Activated CD8-positive, alpha-beta memory T cell treated with anti-CD3 and anti-CD28 coated beads, Interleukin-2, amount 50 U/mL, for 1 hour (primary cell): ENCODE measurements at regions not wholly inside any gene's neighbourhood (a gene's known extent, or its start where the extent isn't known, plus 50 kb on each side); places are given as distances from the start of the nearest gene placed in this dataset.
"Not testable (repeated sequence)": the region's sequence is repeated elsewhere in the genome, so short reads cannot be mapped to it uniquely, and the experiment has no call there.

Experiments used
- DNase-seq: peaks from one replicate; pipeline ENCODE4 v3.0.0-alpha.2; 2020; ENCODE audit errors: extremely low read depth

DNA sequence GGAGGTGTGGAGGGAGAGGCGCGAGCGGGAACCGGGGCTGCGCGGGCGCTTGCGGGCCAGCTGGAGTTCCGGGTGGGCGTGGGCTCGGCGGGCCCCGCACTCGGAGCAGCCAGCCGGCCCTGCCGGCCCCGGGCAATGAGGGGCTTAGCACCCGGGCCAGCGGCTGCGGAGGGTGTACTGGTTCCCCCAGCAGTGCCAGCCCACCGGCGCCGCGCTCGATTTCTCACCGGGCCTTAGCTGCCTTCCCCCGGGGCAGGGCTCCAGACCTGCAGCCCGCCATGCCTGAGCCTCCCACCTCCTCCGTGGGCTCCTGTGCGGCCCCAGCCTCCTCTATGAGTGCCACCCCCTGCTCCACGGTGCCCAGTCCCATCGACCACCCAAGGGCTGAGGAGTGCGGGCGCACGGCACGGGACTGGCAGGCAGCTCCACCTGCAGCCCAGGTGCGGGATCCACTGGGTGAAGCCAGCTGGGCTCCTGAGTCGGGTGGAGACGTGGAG lies 141.4 kb downstream of the SPRY1 start:
- not testable (repeated sequence) for DNase-seq

DNA sequence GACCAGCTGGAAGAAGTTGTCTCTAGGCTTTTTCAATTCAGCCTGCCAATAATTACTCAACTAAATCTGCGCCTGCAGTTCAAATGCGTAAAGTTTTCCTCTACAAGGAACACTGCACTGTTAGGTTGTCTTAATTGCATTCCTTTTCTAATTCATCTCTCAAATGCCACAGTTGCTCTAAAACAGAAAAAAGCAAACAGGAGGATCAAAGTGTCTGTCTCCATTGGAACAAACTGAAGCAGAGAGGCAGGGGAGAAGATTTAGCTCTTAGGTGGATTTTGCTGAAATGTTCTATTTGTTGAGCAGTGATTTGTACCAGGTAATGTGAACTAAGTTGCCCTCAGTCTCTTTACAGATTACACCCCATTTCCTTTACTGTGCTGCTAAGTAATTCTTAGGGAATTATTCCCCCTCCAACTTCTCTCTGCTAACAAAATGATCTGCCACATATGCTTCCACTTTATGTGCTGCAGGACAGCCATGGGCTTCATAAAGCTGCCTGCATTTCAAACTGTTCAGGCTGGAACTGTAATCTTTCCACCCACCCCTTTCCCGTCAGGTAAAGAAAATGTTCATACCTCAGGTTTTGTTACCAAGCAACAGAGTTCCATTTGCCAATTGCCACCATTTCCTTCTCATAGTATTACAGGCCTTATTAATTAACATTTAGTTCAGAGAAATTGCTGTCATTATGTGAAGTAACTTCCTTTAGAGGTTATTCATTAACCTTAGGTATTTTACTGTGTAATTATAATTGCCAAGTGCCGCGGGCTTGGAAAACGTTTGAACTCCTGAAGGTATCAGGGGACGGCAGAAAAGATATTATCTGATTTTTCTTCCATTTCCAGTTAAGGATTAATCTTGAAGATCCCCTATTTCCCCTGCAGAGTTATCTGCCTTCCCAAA lies 149.3 kb downstream of the SPRY1 start:
- DNase-seq = no peak

DNA sequence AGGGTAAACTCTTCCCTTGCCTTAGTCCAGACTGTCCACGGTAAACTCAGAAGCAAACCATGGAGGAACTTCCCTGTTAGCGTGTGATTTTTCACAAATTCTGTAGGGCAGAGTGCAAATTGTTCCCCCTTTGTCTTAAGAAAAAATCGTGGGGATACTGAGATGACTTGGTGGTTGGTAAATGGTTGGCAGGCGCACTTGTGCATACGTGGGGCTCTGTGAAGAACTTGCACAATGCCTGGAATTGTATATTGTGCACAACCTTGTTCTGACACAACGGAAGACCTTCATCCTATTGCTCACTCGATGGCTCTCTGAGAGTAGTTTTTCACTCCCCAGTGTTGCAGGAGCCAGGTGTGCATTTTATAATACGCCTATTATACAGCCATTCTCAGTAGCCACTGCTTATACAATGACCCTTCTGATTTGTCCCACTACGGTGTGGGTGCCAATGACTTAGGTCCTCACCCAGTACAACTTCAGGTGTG lies 150.0 kb downstream of the SPRY1 start:
- DNase-seq = no peak

DNA sequence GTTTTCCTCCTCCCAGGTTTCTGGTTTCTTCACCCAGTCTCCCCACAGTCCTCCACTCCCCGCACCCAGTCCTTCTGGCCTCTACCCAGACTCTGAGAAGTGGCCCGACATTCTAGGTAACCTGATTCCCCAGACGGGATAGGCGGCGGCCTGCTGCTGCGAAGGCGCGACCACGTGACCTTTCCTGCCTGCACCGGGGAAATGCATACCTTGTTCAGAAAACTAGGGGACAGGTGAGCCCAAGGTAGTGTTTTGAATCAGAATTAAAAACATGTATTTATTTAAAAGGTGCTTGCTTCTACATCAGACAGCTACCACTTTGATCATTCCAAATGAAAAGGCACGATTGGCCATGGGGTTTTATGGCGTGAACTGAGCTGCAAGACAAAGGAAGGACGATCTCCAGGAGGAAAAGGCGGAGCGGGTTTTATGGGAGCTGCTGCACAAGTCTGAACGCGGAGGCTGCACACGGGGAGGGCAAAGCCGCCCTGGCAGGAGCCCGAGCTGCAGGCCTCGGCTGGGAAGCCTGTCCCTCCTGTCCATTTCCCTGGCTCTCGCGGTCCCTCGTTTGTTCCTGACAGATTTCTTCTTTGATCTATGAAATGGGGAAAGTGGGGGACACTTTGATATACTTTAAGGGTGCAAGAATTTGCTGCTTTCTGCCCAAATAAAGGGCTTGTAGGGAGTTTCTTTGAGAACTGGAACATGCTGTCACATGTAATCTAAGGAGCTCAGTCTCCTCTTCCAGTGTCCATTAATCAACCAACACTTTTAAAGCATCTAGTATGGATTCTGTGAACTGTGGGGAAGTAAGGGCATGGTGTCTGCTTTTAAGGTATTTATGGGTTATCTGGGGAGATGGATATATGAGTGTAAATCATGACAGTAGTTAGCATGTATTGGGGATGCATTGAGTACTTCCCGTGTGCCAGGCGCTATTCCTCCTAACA lies 150.9 kb downstream of the SPRY1 start:
- DNase-seq = no peak

DNA sequence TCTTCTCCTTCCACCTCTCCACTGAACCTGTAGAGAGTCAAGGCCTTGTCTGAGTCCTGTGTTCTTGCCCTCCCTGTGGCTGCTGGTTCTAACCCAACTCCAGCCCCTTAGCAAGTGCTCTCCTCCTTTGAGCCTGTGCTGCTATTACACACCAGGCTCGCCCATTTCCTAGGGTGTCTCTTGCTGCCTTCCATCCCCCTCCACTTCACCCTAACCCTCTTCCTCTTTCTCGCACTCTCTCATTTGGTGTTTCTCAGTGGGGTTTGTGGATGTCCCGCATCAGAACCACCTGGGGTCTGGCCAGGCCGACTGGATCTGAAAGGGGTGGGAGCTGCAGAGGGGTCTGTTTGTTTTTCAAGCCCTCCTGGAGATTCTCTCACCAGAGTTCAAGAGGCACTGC lies 156.7 kb downstream of the SPRY1 start:
- no peak for DNase-seq

DNA sequence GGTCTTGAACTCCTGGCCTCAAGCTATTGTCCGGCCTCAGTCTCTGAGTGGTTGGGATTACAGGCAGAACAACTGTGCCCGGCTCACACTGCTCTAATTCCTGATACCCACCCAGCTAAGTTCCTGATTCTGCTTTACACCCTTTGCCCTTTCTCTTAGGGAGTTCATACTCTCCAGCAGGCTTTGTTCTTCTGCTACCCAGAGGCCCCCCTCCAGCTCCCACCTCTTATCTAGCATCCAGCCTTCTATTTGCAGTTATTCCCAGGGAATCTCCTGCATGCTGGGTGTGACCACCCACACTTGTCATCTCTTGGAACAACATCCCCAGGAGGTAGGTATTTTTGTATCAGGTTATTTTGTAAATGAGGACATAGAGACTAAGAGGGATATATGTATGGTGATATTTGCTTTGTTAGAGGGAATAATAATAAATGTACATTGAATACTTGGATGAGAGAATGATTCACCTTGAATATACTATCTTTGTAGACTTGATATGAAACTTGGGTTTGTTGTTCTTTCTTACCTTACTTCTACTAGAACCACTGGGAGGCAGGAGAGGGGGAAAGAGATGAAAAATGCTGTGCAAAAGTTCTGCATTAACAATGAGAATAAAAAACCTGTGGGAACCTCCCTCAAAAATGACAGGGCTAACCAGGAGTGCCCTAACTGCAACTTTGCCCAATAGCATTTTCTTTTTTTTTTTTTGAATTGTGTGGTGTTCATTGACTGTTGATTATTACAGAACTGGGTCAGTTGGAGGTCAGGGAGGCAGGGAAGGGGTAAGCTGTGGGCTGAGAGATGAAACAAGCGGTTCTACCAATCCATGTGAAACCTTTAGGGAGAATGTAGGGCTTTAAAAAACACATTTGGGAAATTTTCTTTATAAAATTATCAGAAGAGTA lies 157.4 kb downstream of the SPRY1 start:
- DNase-seq = no peak

DNA sequence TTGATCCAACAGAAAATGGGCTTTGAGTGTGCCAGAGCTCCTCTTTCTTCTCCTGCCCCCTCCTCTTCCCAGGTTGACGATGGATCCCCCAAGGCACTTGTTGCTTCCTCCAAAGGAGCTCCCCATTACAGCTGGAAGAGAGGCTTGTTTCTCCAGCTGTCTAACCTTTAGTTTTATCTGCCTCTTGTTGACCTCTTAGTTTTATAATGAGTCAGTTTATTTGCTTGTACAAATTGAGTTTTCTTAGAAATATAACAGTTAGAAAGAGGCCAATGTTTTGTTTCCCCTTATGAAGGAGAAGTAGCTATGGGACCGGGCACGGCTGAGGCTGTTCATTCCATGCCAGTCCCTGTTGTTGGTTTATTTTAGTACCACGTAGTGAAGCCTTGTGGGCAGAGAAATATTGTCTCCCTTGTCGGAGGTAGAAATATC lies 158.2 kb downstream of the SPRY1 start:
- DNase-seq = no peak

DNA sequence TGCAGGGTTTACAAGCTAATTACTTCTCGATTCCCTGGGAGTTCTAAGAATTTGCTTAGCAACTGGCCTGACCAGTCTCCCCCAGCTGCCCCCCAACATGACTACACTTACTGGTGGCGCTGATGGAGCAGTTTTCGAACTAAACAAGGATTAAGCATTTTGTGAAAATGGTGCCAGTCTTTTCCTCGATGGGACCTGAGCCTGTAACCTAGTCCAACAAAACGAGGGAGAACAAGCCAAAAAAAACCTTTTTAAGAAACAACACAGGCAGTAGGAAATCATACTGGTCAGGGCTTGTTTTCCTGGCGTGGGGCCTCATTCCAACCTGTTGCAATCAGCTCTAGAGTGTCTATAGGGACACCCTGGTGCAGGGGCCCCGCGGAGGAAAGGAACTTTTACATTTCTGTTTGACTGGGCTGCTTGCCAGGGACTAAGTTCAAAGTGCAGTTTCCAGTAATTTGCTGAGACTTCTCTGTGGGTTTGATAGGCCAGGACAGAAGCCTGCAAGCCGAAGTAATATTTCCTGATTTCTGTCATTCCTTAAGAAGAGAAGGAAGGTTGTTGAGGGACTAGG lies 158.7 kb downstream of the SPRY1 start:
- no peak for DNase-seq

DNA sequence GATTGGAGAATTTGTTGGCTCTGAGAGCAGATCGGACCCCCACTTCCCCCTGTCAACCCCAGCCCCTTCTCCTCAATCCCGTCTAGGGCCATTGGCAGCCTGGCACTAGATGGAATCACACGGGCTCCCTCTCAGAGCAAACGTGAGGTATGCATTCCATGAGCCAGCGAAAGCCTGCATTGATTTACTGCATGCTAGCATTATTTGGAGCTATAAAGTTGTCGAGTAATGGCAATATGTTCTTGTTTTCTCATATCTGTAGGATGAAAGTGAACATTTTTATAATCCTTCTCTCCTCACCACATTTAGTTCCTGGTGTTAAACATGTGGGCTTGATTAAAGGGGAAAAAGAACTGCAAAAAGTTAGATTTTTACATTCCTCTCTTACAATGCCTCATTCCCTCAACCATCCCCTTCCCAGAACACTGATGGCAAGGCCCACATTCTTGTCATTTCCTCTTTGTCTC lies 159.2 kb downstream of the SPRY1 start:
- DNase-seq = no peak

DNA sequence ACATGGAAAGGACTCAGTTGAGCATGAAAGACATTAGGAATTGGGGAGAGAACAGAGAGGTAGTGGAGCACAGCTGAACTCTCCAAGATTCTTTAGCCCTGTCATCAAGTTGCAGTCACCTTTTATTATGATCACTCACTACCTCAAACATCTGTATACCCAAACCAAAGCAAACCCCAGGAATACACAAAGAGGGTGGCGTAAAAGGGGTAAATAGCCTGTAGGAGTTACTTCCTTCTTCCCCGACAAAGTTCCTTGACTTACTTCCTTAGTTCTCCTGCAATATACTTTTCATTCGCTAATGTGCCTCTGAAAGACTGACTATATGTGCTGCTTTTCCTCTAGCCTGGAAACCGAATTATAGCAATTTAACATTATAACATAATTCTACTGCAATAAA lies 159.9 kb downstream of the SPRY1 start:
- no peak for DNase-seq

DNA sequence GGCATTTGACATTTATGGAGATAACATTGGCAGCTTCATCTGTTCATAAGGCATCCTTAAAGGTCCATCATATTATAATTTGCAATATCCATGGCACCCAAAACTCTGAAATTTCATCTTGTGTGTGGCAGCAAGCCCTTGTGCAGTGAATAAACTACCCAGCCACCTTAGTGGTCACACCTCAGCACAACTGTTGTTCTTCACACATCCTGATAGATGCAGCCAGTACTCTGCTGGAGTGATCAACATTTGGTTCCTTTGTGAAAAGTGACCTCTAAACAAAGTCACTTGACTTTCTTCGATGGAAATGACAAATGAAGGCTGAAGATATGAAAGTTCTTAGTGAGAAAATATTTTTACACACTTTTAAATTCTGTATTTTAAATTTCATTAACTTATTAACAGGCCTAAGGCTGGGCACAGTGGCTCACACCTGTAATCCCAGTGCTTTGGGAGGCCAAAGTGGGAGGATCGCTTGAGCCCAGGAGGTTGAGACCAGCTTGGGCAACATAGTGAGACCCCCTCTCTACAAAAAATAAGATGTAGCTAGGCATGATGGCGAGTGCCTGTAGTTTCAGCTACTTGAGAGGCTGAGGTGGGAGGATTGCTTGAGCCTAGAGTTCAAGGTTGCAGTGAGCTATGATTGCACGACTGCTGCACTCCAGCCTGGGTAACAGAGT lies 161.4 kb downstream of the SPRY1 start:
- no peak for DNase-seq

DNA sequence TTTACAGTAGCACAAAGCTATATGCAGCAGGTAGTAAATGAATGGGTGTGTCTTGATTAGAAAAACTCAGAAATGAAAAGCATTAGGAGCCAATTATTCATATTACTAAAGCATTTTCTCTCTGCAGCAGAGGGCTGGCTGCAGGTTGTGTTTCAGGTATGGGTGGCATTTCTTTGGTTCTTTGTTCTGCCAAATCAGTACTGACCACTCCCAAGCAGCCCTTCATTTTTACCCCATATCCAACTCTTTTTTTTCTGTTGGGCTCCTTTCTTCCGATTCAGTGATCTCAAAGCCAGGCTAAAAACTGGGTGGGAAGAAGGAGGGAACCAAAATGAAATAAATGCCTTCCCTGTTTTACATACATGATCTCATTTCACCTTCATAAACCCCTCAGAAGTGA lies 162.3 kb downstream of the SPRY1 start:
- DNase-seq = no peak

DNA sequence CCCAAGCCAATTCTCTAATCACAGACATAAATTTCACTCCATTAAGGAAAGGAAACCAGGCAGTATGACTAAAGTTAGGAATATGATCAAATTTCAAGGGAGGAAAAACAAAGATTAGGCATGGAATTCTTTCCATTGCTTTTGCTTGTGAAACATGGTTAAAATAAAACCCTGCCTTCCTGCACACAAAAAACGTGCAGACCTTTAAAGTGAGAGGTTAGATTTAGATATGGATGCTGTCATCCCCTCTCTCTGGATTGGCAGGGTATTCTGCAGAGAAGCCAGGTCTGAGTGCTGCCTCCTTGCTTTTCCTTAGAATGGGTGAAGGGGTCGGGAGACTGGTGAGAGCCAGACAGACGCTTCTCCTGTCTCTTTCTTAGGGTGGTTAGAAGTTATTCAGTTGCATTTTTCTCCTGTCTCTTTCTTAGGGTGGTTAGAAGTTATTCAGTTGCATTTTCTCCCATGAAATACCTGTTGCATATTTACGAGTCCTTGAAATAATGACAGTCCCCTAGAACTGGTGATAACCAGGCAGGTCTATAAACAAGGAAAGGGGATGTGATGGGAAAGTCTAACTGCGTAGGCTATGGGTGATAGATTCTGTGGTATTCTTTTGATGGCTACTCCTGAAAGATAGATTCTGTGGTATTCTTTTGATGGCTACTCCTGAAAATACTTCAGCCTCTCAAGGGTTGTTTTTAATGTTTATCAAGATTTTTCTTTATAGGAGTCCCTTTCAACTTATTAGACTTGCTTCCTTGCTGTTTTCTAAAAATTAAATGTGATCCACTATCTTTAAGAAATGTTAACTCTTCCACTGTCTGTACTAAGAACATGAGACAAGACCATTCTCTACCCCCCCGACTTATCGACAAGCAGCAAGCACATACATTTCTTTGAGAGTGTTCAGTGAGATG lies 163.6 kb downstream of the SPRY1 start:
- DNase-seq = no peak

DNA sequence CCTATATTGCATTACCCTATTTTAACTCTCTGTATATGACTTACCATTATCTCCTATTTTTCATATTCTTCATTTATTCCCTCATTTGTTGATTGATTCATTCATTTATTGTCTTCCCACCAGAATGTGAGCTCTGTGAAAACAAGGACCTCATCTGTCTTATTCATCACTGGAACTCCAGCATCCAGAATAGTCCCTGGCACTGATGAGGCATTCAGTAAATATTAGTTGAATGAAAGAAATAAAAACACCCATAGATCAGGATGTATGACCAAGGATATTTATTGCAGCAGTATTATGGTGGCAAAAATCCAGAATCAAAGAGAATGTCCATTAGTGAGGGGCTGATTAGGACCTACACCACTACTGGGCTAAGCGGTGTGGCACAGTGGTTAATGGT lies 164.9 kb downstream of the SPRY1 start:
- no peak for DNase-seq

DNA sequence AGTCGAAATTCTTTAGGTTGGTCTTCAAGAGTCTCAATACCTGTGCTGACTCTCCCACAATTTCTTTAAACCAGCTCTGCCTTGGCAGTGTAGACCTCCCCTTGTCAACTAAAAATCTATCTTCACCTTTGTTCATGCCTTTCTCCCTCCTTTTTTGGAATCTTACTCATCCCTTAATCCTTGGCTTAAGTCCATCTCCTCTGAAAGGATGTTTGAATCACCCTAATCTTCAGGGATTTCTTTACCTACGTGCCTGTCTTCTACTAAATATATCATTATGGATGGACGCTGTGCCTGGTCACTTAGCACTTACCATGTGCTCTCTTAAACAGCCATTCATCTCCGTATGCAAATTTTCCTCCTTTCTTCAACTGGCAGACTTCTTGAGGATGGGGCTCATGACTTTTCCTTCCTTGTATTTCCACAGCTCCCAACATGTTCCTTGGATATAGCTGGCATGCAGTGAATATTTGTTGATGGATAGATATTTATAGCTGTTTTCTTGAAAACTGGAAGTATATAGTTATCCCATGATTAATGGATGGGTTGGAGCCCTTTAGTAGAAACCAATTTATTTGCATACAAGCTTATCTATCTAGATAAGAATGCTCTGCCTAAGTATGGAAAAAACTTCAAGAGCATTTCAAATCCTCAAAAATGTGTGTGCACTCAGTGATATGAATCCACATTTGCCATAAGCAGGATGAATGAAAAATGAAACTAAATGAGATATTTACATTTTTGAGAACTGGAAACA lies 166.6 kb downstream of the SPRY1 start:
- no peak for DNase-seq

DNA sequence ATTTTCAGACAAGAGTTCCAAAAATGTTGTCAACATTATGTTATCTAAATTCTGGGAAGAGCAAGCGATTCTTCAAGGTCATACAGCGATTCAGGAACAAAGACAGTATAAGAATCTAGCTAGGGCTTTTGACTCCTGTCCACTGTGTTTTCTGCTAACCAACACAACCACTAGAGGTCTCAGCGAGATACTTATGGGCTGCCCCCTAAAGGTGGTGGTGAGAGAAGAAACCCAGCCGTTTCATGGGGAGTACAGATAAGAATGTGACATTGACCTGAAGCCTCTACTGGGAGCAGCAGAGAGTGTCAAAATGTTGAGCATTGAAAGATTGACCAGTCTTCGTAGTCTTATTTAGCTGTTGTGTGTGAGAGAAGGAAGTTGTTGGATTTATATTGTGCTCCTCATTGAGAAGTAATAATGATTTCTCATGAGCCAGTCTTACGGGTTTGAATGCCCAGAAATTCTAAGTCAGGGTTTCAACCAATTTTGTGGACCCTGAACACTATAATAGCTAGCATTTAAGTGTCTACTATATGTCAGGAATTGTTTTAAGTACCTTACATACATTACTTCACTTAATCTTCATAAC lies 168.3 kb downstream of the SPRY1 start:
- peak; percentile 20 for DNase-seq

DNA sequence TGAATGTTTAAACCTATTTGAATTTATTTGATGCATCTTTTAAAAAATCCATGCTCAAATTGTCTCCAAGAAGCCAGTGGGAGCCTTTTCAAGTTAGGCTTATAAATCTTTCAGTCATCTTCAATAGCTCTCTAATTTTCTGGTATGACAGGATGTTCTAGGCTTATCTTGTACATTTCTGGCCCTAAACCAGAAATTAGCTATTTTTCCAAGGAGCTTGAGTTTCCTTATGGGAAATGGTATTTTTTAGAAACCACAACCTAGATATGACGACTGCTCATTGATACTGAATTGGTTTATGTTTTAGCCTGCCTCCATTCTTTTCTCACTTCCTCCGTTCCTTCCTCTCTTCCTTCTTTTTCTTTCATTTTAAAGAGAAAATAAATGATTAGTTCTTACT lies 172.3 kb downstream of the SPRY1 start:
- no peak for DNase-seq

DNA sequence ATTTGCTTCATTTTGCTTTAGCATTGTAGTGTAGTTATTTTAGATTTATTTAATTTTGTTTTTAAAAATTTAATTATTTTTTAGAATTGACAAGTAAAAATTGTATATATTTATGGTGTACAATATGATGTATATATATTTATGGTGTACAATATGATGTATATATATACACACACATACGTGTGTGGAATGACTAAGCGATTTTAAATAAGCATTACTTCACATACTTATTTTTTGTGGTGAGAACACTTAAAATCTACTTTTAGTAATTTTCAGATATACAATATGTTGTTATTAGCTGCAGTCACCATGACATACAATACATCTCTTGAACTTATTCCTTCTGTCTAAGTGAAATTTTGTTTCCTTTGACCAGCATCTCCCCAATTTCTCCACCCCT lies 172.9 kb downstream of the SPRY1 start:
- no peak for DNase-seq
